GM12801 (cell line): ENCODE measurements at regions not wholly inside any gene's neighbourhood (a gene's known extent, or its start where the extent isn't known, plus 50 kb on each side); places are given as distances from the start of the nearest gene placed in this dataset.

ENCODE experiments used
- CTCF ChIP-seq: IDR thresholded peaks from one replicate; pipeline ENCODE4 v1.5.1; 2011; ENCODE audit warnings: control low read depth; ENCODE audit not compliant: insufficient read length; ENCODE audit errors: extremely low read depth

- no peak for TF ChIP-seq CTCF
Observed at GRCh38 chr10:83955406-83955805, 183.9 kb upstream of the GHITM start.

GRCh38 chr10:83957168-83957947 is 182.0 kb upstream of the GHITM start:
- no peak for TF ChIP-seq CTCF

- TF ChIP-seq CTCF, result no peak
Observed at GRCh38 chr10:83959328-83959727, 180.0 kb upstream of the GHITM start.

GRCh38 chr10:83960125-83960524 is 179.2 kb upstream of the GHITM start:
- TF ChIP-seq CTCF, result no peak

- TF ChIP-seq CTCF, result no peak
Observed at GRCh38 chr10:83961620-83962019, 177.7 kb upstream of the GHITM start.

GRCh38 chr10:83963446-83963845 is 175.9 kb upstream of the GHITM start:
- TF ChIP-seq CTCF, result no peak

GRCh38 chr10:83965473-83965872 is 173.8 kb upstream of the GHITM start:
- TF ChIP-seq CTCF, result no peak
